Esophagus squamous epithelium (tissue), 4 donors: ENCODE measurements at regions not wholly inside any gene's neighbourhood (a gene's known extent, or its start where the extent isn't known, plus 50 kb on each side); places are given as distances from the start of the nearest gene placed in this dataset.

Experiments used
- CTCF ChIP-seq, 6 experiments: fragments of 450-650 bp in 4 of 6; fragments of 200-600 bp in 2 of 6; sonication (generic) in 2 of 6; IDR thresholded peaks; one replicate each; pipeline ENCODE4 v1.5.1; 2016 to 2019; ENCODE audit warnings: antibody characterized with exemption in 6 of 6, mild to moderate bottlenecking in 4 of 6, moderate library complexity in 4 of 6
- POLR2A ChIP-seq, 4 donors: fragments of 450-650 bp; IDR thresholded peaks; one replicate each; pipeline ENCODE4 v1.6.1; 2017; ENCODE audit warnings: antibody characterized with exemption in 4 of 4, mild to moderate bottlenecking in 4 of 4, moderate library complexity in 3 of 4

DNA sequence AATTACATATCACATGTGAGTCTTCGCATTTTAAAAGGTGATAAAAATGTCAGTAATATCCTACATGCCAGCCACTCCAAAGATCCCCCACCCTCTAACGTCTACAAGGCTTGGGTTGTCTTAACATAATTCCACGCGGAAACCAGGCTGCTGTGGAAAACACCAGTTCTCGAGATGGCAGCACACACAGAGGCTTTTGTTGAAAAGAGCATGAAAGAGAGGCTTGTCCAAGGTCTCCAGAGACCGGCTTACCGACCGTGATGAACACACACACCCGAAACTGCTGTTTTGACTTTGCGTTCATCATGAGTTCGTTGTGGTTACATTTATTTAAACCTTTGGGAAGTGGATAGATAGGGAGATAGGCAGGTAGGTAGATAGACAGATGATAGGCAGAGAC is 87.9 kb downstream of the CRLF2 start:
- no peak for TF ChIP-seq CTCF (IDR thresholded peaks at IDR 0.05)
- no peak for TF ChIP-seq POLR2A (IDR thresholded peaks at IDR 0.05)
